ENCODE measurements at regions not wholly inside any gene's neighbourhood (a gene's known extent, or its start where the extent isn't known, plus 50 kb on each side); places are given as distances from the start of the nearest gene placed in this dataset.

DNA sequence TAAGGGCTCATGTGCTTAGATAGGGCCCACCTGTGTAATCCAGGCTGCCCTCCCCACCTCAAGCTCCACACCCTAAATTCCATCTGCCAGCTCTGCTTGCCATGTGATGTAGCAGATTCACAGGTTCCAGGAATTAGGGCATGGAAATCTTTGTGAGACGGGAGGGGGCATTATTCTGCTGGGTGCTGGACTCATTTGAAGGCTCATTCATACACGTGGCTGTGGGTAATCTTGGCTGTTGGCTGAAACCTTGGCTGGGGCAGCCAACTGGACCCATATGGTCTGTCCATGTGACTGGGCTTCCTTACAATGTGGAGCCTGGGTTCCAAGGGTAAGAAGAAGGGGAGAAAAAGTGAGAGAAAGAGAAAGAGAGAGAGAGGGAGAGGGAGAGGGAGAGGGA lies 115.1 kb downstream of the CYLD start:
- DNase-seq (ENCODE audit: low spot score): peak; percentile 57
- ATAC-seq: peak; percentile 72

DNA sequence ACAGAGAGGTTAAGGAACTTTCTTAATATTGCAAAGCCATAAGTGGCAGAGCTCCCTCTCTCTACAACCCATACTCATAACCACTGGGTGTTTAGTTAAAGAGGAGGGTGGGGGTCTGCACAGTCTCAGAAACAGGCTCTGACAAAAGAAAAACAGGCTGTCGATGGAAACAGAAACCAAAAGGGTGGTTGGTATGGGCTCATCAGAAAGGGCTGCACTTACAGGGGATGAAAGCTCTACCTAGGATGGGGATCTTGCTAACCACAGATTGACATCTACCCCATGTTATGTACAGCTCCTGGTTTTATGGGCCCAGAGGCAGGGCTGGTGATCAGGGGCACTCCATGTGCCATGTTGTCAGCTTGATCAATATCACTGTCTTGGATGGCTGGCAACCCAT lies 111.4 kb downstream of the CYLD start:
- DNase-seq (ENCODE audit: low spot score) (no peak), ATAC-seq (no peak)

Measured in left lobe of liver (tissue), 2 donors.